ENCODE measurements at regions not wholly inside any gene's neighbourhood (a gene's known extent, or its start where the extent isn't known, plus 50 kb on each side); places are given as distances from the start of the nearest gene placed in this dataset.
A peak's percentile ranks its signal among the peaks of the same experiment; 100 is the strongest.

DNA sequence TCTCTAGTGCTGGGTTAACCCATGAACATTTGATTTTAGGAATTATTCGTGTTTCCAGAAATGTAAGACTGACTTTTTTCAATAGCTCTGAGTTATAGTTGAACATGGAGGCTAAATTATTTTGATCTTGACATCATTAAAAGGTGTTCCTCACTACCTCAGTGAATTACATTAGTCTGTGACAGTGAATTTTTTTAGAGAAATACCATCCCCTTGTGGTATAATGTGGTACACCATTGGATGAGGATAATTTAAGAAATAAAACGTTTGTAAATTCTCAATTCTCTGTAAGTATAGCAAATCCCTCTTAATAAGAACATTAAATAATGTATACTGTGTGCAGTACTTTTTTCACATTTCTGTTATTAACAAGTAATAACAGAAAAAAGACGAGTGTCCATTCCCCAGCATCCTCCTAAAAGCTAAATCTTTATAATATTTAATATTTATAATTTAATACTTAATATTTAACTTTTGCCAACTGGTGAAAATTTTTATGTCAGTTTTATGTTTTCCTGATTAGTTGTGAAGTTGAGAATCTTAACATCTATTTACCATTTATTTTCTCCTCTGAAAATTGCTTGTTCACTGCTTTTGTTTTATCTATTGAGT is 70.3 kb upstream of the CWC22 start:
- Histone ChIP-seq H2AFZ (ENCODE audit: low read depth, low read length, poor library complexity, severe bottlenecking) (peak overlapping the region; percentile 87), H3K9me2 (ENCODE audit: insufficient read depth) (no peaks in the 10 kb centered on the region), H3K79me2 (ENCODE audit: insufficient read depth, low read length) (no peaks in the 10 kb centered on the region), H4K20me1 (ENCODE audit: insufficient read depth) (no peaks in the 10 kb centered on the region), H3K4me1 (ENCODE audit: control insufficient read depth in 1 of 2, insufficient read depth in 2 of 2, low read length in 2 of 2) (no peaks in the 10 kb centered on the region), H3K9ac (ENCODE audit: low read length) (no peak overlapping the region), H3K27ac (ENCODE audit: low read depth, low read length) (no peak overlapping the region), H3K36me3 (ENCODE audit: control insufficient read depth in 1 of 2, insufficient read depth in 2 of 2, low read length in 2 of 2) (no peaks in the 10 kb centered on the region), H3K4me2 (ENCODE audit: low read length) (no peak overlapping the region), H3K27me3 (ENCODE audit: insufficient read depth, low read length) (no peaks in the 10 kb centered on the region), H3K4me3 (replicated peaks in 1 of 2; ENCODE audit: low read depth in 1 of 2, low read length in 2 of 2) (no peak overlapping the region), H3K9me3 (ENCODE audit: control insufficient read depth in 1 of 2, insufficient read depth in 1 of 2, low read depth in 1 of 2, low read length in 2 of 2) (peaks cover 4 to 7% of the 10 kb centered on the region in 2 experiments; a peak in 1 of 4 replicates)
- peak; percentile 15 for DNase-seq (ENCODE audit: low read depth, low spot score)
- POLR2A ChIA-PET = no interaction called here
- intact Hi-C loops (cut with micrococcal nuclease) = loop anchor here (2.0 to 10.0 kb wide), 5 partner anchors 85 to 655 kb away; no protein-coding TSS in a partner anchor
- peak; percentile 69 for ATAC-seq
- TF ChIP-seq, protein P1, sequence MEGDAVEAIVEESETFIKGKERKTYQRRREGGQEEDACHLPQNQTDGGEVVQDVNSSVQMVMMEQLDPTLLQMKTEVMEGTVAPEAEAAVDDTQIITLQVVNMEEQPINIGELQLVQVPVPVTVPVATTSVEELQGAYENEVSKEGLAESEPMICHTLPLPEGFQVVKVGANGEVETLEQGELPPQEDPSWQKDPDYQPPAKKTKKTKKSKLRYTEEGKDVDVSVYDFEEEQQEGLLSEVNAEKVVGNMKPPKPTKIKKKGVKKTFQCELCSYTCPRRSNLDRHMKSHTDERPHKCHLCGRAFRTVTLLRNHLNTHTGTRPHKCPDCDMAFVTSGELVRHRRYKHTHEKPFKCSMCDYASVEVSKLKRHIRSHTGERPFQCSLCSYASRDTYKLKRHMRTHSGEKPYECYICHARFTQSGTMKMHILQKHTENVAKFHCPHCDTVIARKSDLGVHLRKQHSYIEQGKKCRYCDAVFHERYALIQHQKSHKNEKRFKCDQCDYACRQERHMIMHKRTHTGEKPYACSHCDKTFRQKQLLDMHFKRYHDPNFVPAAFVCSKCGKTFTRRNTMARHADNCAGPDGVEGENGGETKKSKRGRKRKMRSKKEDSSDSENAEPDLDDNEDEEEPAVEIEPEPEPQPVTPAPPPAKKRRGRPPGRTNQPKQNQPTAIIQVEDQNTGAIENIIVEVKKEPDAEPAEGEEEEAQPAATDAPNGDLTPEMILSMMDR (IDR thresholded peaks at IDR 0.05 in 2 of 3, conservative IDR thresholded peaks at IDR 0.05 in 1 of 3; ENCODE audit: borderline replicate concordance in 1 of 3, insufficient read depth in 1 of 3, low read depth in 2 of 3, low read length in 2 of 3) = peak; percentile 62 to 83 (median 69); a peak in 5 of 6 replicates
- TF ChIP-seq POLR2AphosphoS5 (IDR thresholded peaks at IDR 0.05; ENCODE audit: low read depth, low read length) (no peak), SRF (IDR thresholded peaks at IDR 0.05; ENCODE audit: low read depth) (no peak), RAD21 (IDR thresholded peaks at IDR 0.05; ENCODE audit: low read depth) (peak; percentile 80)
- TF ChIP-seq, protein P2, sequence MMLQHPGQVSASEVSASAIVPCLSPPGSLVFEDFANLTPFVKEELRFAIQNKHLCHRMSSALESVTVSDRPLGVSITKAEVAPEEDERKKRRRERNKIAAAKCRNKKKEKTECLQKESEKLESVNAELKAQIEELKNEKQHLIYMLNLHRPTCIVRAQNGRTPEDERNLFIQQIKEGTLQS (IDR thresholded peaks at IDR 0.05) = no peak
- CTCF ChIA-PET = interaction anchor here (0.6 to 1.8 kb wide), 7 partner anchors 10 to 1316 kb away, joined by 3 to 5 read pairs (median 3); no protein-coding TSS in a partner anchor
- no TSS peak for BruUV-seq (replicated peaks)
- RAD21 ChIA-PET (ENCODE audit: low non-redundant PET in 1 of 2, low total read pairs in 2 of 2, uncharacterized antibody in 2 of 2, unreplicated experiment in 2 of 2) = interaction anchor here in 1 of 2 experiments (0.6 kb wide), 1 partner anchor 48 kb away, joined by 7 read pairs; no protein-coding TSS in a partner anchor

DNA sequence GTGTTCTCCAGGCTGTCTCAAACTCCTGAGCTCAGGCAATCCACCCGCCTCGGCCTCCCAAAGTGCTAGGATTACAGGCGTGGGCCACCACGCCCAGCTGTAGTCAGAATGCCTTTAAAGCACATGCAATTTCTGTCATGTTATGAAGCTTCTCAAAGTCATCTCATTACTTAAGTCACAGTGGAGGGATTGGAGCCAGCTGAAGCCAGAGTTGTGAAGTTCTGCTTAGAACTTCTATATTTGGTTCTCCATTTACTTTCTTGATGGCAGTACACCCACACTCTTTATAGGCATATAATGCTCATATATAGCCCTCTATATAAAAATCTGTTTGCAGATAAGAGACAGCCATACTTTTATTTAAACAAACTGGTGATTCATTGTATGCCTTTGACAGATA is 68.8 kb upstream of the CWC22 start:
- H3K4me1 ChIP-seq (ENCODE audit: control insufficient read depth in 1 of 2, insufficient read depth in 2 of 2, low read length in 2 of 2) = no peaks in the 10 kb centered on the region
- ChIA-PET POLR2A (no interaction called here), CTCF (interaction anchor here (1.0 kb wide), 1 partner anchor 11 kb away, joined by 3 read pairs; no protein-coding TSS in a partner anchor), RAD21 (ENCODE audit: low non-redundant PET in 1 of 2, low total read pairs in 2 of 2, uncharacterized antibody in 2 of 2, unreplicated experiment in 2 of 2) (no interaction called here)
- no peaks in the 10 kb centered on the region for H3K36me3 ChIP-seq (ENCODE audit: control insufficient read depth in 1 of 2, insufficient read depth in 2 of 2, low read length in 2 of 2)
- no TSS peak for BruUV-seq (replicated peaks)
- no peak overlapping the region for H3K4me3 ChIP-seq (replicated peaks in 1 of 2; ENCODE audit: low read depth in 1 of 2, low read length in 2 of 2)
- intact Hi-C loops (cut with micrococcal nuclease) = loop anchor here (2.0 to 10.0 kb wide), 5 partner anchors 84 to 654 kb away; no protein-coding TSS in a partner anchor
- H3K9ac ChIP-seq (ENCODE audit: low read length) = no peak overlapping the region
- H2AFZ ChIP-seq (ENCODE audit: low read depth, low read length, poor library complexity, severe bottlenecking) = no peak overlapping the region
- no peaks in the 10 kb centered on the region for H3K79me2 ChIP-seq (ENCODE audit: insufficient read depth, low read length)
- H3K4me2 ChIP-seq (ENCODE audit: low read length) = no peak overlapping the region
- H3K9me2 ChIP-seq (ENCODE audit: insufficient read depth) = no peaks in the 10 kb centered on the region
- peaks cover 3 to 7% of the 10 kb centered on the region in 2 experiments; a peak in 1 of 4 replicates for H3K9me3 ChIP-seq (ENCODE audit: control insufficient read depth in 1 of 2, insufficient read depth in 1 of 2, low read depth in 1 of 2, low read length in 2 of 2)
- no peaks in the 10 kb centered on the region for H3K27me3 ChIP-seq (ENCODE audit: insufficient read depth, low read length)
- no peaks in the 10 kb centered on the region for H4K20me1 ChIP-seq (ENCODE audit: insufficient read depth)
- ATAC-seq = no peak
- H3K27ac ChIP-seq (ENCODE audit: low read depth, low read length) = no peak overlapping the region
- no peak for DNase-seq (ENCODE audit: low read depth, low spot score)
- TF ChIP-seq TCF7L2 (IDR thresholded peaks at IDR 0.05; ENCODE audit: borderline replicate concordance, extremely low read depth, insufficient read depth, insufficient read length) (no peak), ELF1 (IDR thresholded peaks at IDR 0.05; ENCODE audit: borderline replicate concordance, low read depth) (no peak), SIN3A (IDR thresholded peaks at IDR 0.05; ENCODE audit: low read depth) (no peak), EZH2 (IDR thresholded peaks at IDR 0.05) (no peak), ZFX (IDR thresholded peaks at IDR 0.05) (no peak), CEBPB (IDR thresholded peaks at IDR 0.05; ENCODE audit: low read depth) (no peak)
- TF ChIP-seq, protein P1 (IDR thresholded peaks at IDR 0.05 in 2 of 3, conservative IDR thresholded peaks at IDR 0.05 in 1 of 3; ENCODE audit: borderline replicate concordance in 1 of 3, insufficient read depth in 1 of 3, low read depth in 2 of 3, low read length in 2 of 3) = no peak
- TF ChIP-seq, protein P2 (IDR thresholded peaks at IDR 0.05) = no peak
